Spleen (tissue), 7 donors: ENCODE measurements at regions not wholly inside any gene's neighbourhood (a gene's known extent, or its start where the extent isn't known, plus 50 kb on each side); places are given as distances from the start of the nearest gene placed in this dataset.

ENCODE experiments used
- POLR2AphosphoS5 ChIP-seq, 3 donors: sonication (generic); formaldehyde crosslinking; IDR thresholded peaks; one replicate each; pipeline ENCODE4 v1.5.1; 2017; ENCODE audit warnings: antibody characterized with exemption in 3 of 3
- TF ChIP-seq, protein P1 (sequence below), 11 experiments: fragments of 200-600 bp in 7 of 11; fragments of 450-650 bp in 4 of 11; sonication (generic) in 4 of 11; IDR thresholded peaks in 8 of 11; conservative IDR thresholded peaks in 3 of 11; 1 replicate in 7 of 11; 2 replicates in 4 of 11; pipeline versions ENCODE4 v1.4.0 to v1.8.0; 2016 to 2021; ENCODE audit warnings: antibody characterized with exemption in 11 of 11, inconsistent platforms in 4 of 11, mild to moderate bottlenecking in 1 of 11
- donor health status: DM: no; HTN: no; CAD: no; lungs with moderate emphysema.
- donor health status: DM: no; HTN: no; CAD: no.
- donor health status: DM: no; HTN: no; CAD: no.

DNA sequence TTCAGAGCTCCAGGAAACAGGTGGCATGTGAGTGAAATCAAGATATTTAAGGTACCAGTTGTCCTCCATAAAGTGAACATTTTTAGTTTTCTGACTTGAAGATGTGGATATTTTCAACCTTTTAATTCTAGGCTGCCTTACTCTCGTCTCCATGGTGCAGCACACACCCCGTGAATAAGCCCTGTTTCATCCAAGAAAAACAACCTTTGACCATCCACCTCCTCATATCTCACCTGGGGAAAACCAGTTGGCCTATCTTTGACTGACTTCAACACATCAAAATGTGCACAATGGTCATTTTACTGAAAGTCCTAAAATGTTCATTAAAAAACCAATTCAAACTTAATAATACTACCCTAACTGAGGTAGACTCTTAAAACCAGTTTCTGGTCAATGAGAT is 73.8 kb upstream of the CD2AP start:
- TF ChIP-seq, protein P1, sequence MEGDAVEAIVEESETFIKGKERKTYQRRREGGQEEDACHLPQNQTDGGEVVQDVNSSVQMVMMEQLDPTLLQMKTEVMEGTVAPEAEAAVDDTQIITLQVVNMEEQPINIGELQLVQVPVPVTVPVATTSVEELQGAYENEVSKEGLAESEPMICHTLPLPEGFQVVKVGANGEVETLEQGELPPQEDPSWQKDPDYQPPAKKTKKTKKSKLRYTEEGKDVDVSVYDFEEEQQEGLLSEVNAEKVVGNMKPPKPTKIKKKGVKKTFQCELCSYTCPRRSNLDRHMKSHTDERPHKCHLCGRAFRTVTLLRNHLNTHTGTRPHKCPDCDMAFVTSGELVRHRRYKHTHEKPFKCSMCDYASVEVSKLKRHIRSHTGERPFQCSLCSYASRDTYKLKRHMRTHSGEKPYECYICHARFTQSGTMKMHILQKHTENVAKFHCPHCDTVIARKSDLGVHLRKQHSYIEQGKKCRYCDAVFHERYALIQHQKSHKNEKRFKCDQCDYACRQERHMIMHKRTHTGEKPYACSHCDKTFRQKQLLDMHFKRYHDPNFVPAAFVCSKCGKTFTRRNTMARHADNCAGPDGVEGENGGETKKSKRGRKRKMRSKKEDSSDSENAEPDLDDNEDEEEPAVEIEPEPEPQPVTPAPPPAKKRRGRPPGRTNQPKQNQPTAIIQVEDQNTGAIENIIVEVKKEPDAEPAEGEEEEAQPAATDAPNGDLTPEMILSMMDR (IDR thresholded peaks at IDR 0.05 in 8 of 11, conservative IDR thresholded peaks at IDR 0.05 in 3 of 11) = no peak
- TF ChIP-seq POLR2AphosphoS5 (IDR thresholded peaks at IDR 0.05) = no peak
